IPS-11a (cell line): ENCODE measurements at regions not wholly inside any gene's neighbourhood (a gene's known extent, or its start where the extent isn't known, plus 50 kb on each side); places are given as distances from the start of the nearest gene placed in this dataset.
"Not testable (repeated sequence)": the region's sequence is repeated elsewhere in the genome, so short reads cannot be mapped to it uniquely, and the experiment has no call there.

Experiments
- H3K4me3 ChIP-seq: one replicate; pipeline ENCODE4 v1.5.1; 2013; ENCODE audit warnings: low read depth, low read length, control low read depth

- H3K4me3 ChIP-seq: no peak overlapping the region
These were observed 275.0 kb upstream of the PREP start for GRCh38 chr6:105677671-105678475.

- no peak overlapping the region for H3K4me3 ChIP-seq
These were observed 274.0 kb upstream of the PREP start for GRCh38 chr6:105676857-105677256.

GRCh38 chr6:105675715-105676397, 273.0 kb upstream of the PREP start:
- no peak overlapping the region for H3K4me3 ChIP-seq

GRCh38 chr6:105672856-105673538, 270.1 kb upstream of the PREP start:
- H3K4me3 ChIP-seq: not testable (repeated sequence)

- H3K4me3 ChIP-seq: no peak overlapping the region
These were observed 266.4 kb upstream of the PREP start for GRCh38 chr6:105669232-105669631.

- no peak overlapping the region for H3K4me3 ChIP-seq
These were observed 264.2 kb upstream of the PREP start for GRCh38 chr6:105667056-105667455.

- H3K4me3 ChIP-seq: no peak overlapping the region
These were observed 262.0 kb upstream of the PREP start for GRCh38 chr6:105664931-105665330.

- H3K4me3 ChIP-seq: no peak overlapping the region
These were observed 249.1 kb upstream of the PREP start for GRCh38 chr6:105651969-105652368.

GRCh38 chr6:105650347-105650746, 247.5 kb upstream of the PREP start:
- no peak overlapping the region for H3K4me3 ChIP-seq

- H3K4me3 ChIP-seq: no peak overlapping the region
These were observed 246.3 kb upstream of the PREP start for GRCh38 chr6:105649192-105649591.

- H3K4me3 ChIP-seq: no peak overlapping the region
These were observed 245.4 kb upstream of the PREP start for GRCh38 chr6:105648276-105648675.

GRCh38 chr6:105646391-105646867, 243.5 kb upstream of the PREP start:
- H3K4me3 ChIP-seq: no peak overlapping the region

- H3K4me3 ChIP-seq: no peak overlapping the region
These were observed 243.1 kb upstream of the PREP start for GRCh38 chr6:105645958-105646357.

- no peak overlapping the region for H3K4me3 ChIP-seq
These were observed 242.3 kb upstream of the PREP start for GRCh38 chr6:105645156-105645555.

GRCh38 chr6:105644691-105645090, 241.8 kb upstream of the PREP start:
- H3K4me3 ChIP-seq: no peak overlapping the region

- H3K4me3 ChIP-seq: no peak overlapping the region
These were observed 241.2 kb upstream of the PREP start for GRCh38 chr6:105644073-105644489.

- H3K4me3 ChIP-seq: no peak overlapping the region
These were observed 239.8 kb upstream of the PREP start for GRCh38 chr6:105642708-105643107.

GRCh38 chr6:105641504-105641903, 238.6 kb upstream of the PREP start:
- no peak overlapping the region for H3K4me3 ChIP-seq

GRCh38 chr6:105639124-105639523, 236.2 kb upstream of the PREP start:
- H3K4me3 ChIP-seq: no peak overlapping the region

- H3K4me3 ChIP-seq: no peak overlapping the region
These were observed 230.9 kb upstream of the PREP start for GRCh38 chr6:105633814-105634213.

GRCh38 chr6:105628156-105628860, 225.4 kb upstream of the PREP start:
- no peak overlapping the region for H3K4me3 ChIP-seq
